Loucy (cell line): ENCODE measurements at regions not wholly inside any gene's neighbourhood (a gene's known extent, or its start where the extent isn't known, plus 50 kb on each side); places are given as distances from the start of the nearest gene placed in this dataset.

Experiments
- H2AFZ ChIP-seq: fragments of 200-600 bp; sonication (generic); 2 replicates; pipeline ENCODE4 v1.6.0; 2016; ENCODE audit warnings: antibody characterized with exemption, mild to moderate bottlenecking, low read length, moderate library complexity
- H3F3A ChIP-seq: fragments of 200-600 bp; 2 replicates; pipeline ENCODE4 v1.6.0; 2016; ENCODE audit warnings: antibody characterized with exemption, low read depth, mild to moderate bottlenecking
- H3K27me3 ChIP-seq: fragments of 200-600 bp; sonication (generic); 2 replicates; pipeline ENCODE4 v1.6.1; 2014; ENCODE audit warnings: low read length, mild to moderate bottlenecking; ENCODE audit not compliant: insufficient read depth, poor library complexity, severe bottlenecking
- H3K36me3 ChIP-seq: fragments of 200-600 bp; sonication (generic); 2 replicates; pipeline ENCODE4 v1.6.1; 2016; ENCODE audit warnings: low read length; ENCODE audit not compliant: insufficient read depth
- H3K4me1 ChIP-seq: fragments of 200-600 bp; sonication (generic); 2 replicates; pipeline ENCODE4 v1.5.1; 2014; ENCODE audit warnings: low read length, mild to moderate bottlenecking; ENCODE audit not compliant: insufficient read depth, poor library complexity, severe bottlenecking
- H3K4me2 ChIP-seq: fragments of 200-600 bp; sonication (generic); 2 replicates; pipeline ENCODE4 v1.6.0; 2014; ENCODE audit warnings: antibody characterized with exemption, low read length, low read depth, mild to moderate bottlenecking; ENCODE audit not compliant: poor library complexity, severe bottlenecking
- H3K4me3 ChIP-seq: fragments of 200-600 bp; sonication (generic); 2 replicates; pipeline ENCODE4 v1.5.1; 2014; ENCODE audit warnings: low read length, mild to moderate bottlenecking, mixed read lengths; ENCODE audit not compliant: poor library complexity, severe bottlenecking
- H3K79me2 ChIP-seq: fragments of 200-600 bp; sonication (generic); 2 replicates; pipeline ENCODE4 v1.6.1; 2014; ENCODE audit warnings: low read length; ENCODE audit not compliant: insufficient read depth
- H3K9ac ChIP-seq: fragments of 200-600 bp; sonication (generic); 2 replicates; pipeline ENCODE4 v1.6.0; 2014; ENCODE audit warnings: mild to moderate bottlenecking, low read depth, low read length, moderate library complexity; ENCODE audit not compliant: poor library complexity, severe bottlenecking
- H3K9me2 ChIP-seq: fragments of 200-600 bp; sonication (generic); replicated peaks from 2 replicates; pipeline ENCODE4 v1.6.1; 2016; ENCODE audit warnings: low read depth, low read length, mixed read lengths
- H3K9me3 ChIP-seq: fragments of 200-600 bp; sonication (generic); 2 replicates; pipeline ENCODE4 v1.6.1; 2014; ENCODE audit warnings: mild to moderate bottlenecking, antibody characterized with exemption, low read length, low read depth; ENCODE audit not compliant: insufficient read depth
- H4K20me1 ChIP-seq: fragments of 200-600 bp; sonication (generic); 2 replicates; pipeline ENCODE4 v1.6.0; 2014; ENCODE audit warnings: antibody characterized with exemption, low read length, mild to moderate bottlenecking; ENCODE audit not compliant: insufficient read depth, poor library complexity, severe bottlenecking
- EZH2phosphoT487 ChIP-seq: fragments of 200-600 bp; IDR thresholded peaks from 2 replicates; pipeline ENCODE4 v1.6.1; 2018; ENCODE audit warnings: antibody characterized with exemption, mild to moderate bottlenecking, moderate library complexity, borderline replicate concordance
- TF ChIP-seq, protein P1 (sequence below): fragments of 200-600 bp; sonication (generic); conservative IDR thresholded peaks from 2 replicates; pipeline ENCODE4 v1.5.1; 2014; ENCODE audit warnings: mild to moderate bottlenecking, antibody characterized with exemption, low read length

- peaks cover 8% of the 10 kb centered on the region for H3K4me1 ChIP-seq
- H4K20me1 ChIP-seq, result no peaks in the 10 kb centered on the region
- no peaks in the 10 kb centered on the region for H3K9me2 ChIP-seq
- no peak overlapping the region for H2AFZ ChIP-seq
- H3K27me3 ChIP-seq, result no peaks in the 10 kb centered on the region
- H3K4me3 ChIP-seq, result no peak overlapping the region
- H3F3A ChIP-seq, result no peaks in the 10 kb centered on the region
- no peak overlapping the region for H3K4me2 ChIP-seq
- H3K79me2 ChIP-seq, result no peaks in the 10 kb centered on the region
- H3K9ac ChIP-seq, result no peak overlapping the region
- H3K9me3 ChIP-seq, result no peaks in the 10 kb centered on the region
- TF ChIP-seq, protein P1, sequence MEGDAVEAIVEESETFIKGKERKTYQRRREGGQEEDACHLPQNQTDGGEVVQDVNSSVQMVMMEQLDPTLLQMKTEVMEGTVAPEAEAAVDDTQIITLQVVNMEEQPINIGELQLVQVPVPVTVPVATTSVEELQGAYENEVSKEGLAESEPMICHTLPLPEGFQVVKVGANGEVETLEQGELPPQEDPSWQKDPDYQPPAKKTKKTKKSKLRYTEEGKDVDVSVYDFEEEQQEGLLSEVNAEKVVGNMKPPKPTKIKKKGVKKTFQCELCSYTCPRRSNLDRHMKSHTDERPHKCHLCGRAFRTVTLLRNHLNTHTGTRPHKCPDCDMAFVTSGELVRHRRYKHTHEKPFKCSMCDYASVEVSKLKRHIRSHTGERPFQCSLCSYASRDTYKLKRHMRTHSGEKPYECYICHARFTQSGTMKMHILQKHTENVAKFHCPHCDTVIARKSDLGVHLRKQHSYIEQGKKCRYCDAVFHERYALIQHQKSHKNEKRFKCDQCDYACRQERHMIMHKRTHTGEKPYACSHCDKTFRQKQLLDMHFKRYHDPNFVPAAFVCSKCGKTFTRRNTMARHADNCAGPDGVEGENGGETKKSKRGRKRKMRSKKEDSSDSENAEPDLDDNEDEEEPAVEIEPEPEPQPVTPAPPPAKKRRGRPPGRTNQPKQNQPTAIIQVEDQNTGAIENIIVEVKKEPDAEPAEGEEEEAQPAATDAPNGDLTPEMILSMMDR, result no peak
- no peak for TF ChIP-seq EZH2phosphoT487
- no peaks in the 10 kb centered on the region for H3K36me3 ChIP-seq
Measured at GRCh38 chr6:139581485-139581865, 207.0 kb upstream of the CITED2 start.

- no peak overlapping the region for H3K4me2 ChIP-seq
- no peak overlapping the region for H3K9ac ChIP-seq
- no peaks in the 10 kb centered on the region for H3K9me2 ChIP-seq
- H3K36me3 ChIP-seq, result no peaks in the 10 kb centered on the region
- H3K79me2 ChIP-seq, result no peaks in the 10 kb centered on the region
- H3K4me3 ChIP-seq, result no peak overlapping the region
- H4K20me1 ChIP-seq, result no peaks in the 10 kb centered on the region
- H3K4me1 ChIP-seq, result peaks cover 8% of the 10 kb centered on the region
- no peaks in the 10 kb centered on the region for H3K27me3 ChIP-seq
- H2AFZ ChIP-seq, result no peak overlapping the region
- TF ChIP-seq, protein P1, result no peak
- no peak for TF ChIP-seq EZH2phosphoT487
- no peaks in the 10 kb centered on the region for H3K9me3 ChIP-seq
- no peaks in the 10 kb centered on the region for H3F3A ChIP-seq
Measured at GRCh38 chr6:139580592-139581484, 206.4 kb upstream of the CITED2 start.

GRCh38 chr6:139577763-139578604, 203.5 kb upstream of the CITED2 start:
- H3F3A ChIP-seq, result no peaks in the 10 kb centered on the region
- H2AFZ ChIP-seq, result no peak overlapping the region; the same call in 1 of the 2 replicates
- H3K9me3 ChIP-seq, result no peaks in the 10 kb centered on the region
- H3K79me2 ChIP-seq, result no peaks in the 10 kb centered on the region
- no peaks in the 10 kb centered on the region for H3K36me3 ChIP-seq
- H3K27me3 ChIP-seq, result no peaks in the 10 kb centered on the region
- H3K4me1 ChIP-seq, result peaks cover 8% of the 10 kb centered on the region
- no peak overlapping the region for H3K4me2 ChIP-seq
- no peak overlapping the region for H3K9ac ChIP-seq
- no peaks in the 10 kb centered on the region for H3K9me2 ChIP-seq
- no peak overlapping the region for H3K4me3 ChIP-seq
- no peak for TF ChIP-seq EZH2phosphoT487
- TF ChIP-seq, protein P1, result no peak
- no peaks in the 10 kb centered on the region for H4K20me1 ChIP-seq
